Testis (tissue), 2 donors: ENCODE measurements at regions not wholly inside any gene's neighbourhood (a gene's known extent, or its start where the extent isn't known, plus 50 kb on each side); places are given as distances from the start of the nearest gene placed in this dataset.
"Not testable (repeated sequence)": the region's sequence is repeated elsewhere in the genome, so short reads cannot be mapped to it uniquely, and the experiment has no call there.

Experiments used
- DNase-seq: peaks from one replicate; pipeline ENCODE4 v3.0.0-alpha.2; 2019
- H3K27ac ChIP-seq, 2 donors: fragments of 200-600 bp; sonication (generic); one replicate each; pipeline ENCODE4 v1.5.1; 2019
- H3K27me3 ChIP-seq: fragments of 200-600 bp; sonication (generic); one replicate; pipeline ENCODE4 v1.5.1; 2019
- H3K36me3 ChIP-seq: fragments of 200-600 bp; sonication (generic); one replicate; pipeline ENCODE4 v1.5.1; 2017; ENCODE audit warnings: low read depth; ENCODE audit errors: missing control alignments
- H3K4me1 ChIP-seq: fragments of 200-600 bp; sonication (generic); one replicate; pipeline ENCODE4 v1.5.1; 2019
- H3K4me3 ChIP-seq, 2 donors: fragments of 200-600 bp; sonication (generic); one replicate each; pipeline ENCODE4 v1.5.1; 2017 to 2019
- H3K9me3 ChIP-seq: fragments of 200-600 bp; sonication (generic); one replicate; pipeline ENCODE4 v1.5.1; 2017
- POLR2A ChIP-seq: fragments of 450-650 bp; IDR thresholded peaks from one replicate; pipeline ENCODE4 v1.6.1; 2017; ENCODE audit warnings: antibody characterized with exemption, mild to moderate bottlenecking, moderate library complexity
- WGBS, 2 donors: methylation state at CpG; one replicate each; pipeline ENCODE4 v1.1.5; 2018; 5-methylcytosine and 5-hydroxymethylcytosine counted together
- intact Hi-C: fragments of 100-400 bp; cut with DNase I; formaldehyde crosslinking; loops from one replicate; pipeline ENCODE4 v1.15.1; 2023; ENCODE audit warnings: low total_unique reads
- TF ChIP-seq, protein P1 (sequence below), 3 experiments: fragments of 450-650 bp in 2 of 3; fragments of 200-600 bp in 1 of 3; sonication (generic) in 1 of 3; IDR thresholded peaks; one replicate each; pipeline ENCODE4 v1.5.1; 2016 to 2019; ENCODE audit warnings: antibody characterized with exemption in 3 of 3, mild to moderate bottlenecking in 2 of 3, moderate library complexity in 1 of 3

DNA sequence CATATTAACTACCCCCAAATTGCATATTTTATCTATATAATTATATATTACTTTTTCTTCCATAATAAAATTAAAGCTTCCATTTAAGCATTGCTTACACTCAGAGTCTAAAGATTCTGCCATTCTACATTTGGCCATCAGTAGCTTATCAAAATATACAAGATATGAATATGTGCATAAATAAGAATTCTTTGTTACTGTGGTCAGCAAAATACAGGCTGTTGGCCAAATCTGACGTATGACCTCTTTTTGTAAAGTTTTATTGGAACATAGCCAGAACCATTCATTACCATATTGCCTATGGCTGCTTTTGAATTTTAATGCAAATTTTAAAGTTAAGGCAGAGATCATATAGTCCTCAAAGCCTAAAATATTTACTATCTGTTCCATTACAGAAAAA is 643.9 kb upstream of the VRK2 start:
- no peak for DNase-seq
- Histone ChIP-seq H3K27ac (no peak overlapping the region), H3K36me3 (no peaks in the 10 kb centered on the region), H3K9me3 (no peaks in the 10 kb centered on the region), H3K27me3 (no peaks in the 10 kb centered on the region), H3K4me1 (no peaks in the 10 kb centered on the region), H3K4me3 (no peak overlapping the region)
- TF ChIP-seq, protein P1, sequence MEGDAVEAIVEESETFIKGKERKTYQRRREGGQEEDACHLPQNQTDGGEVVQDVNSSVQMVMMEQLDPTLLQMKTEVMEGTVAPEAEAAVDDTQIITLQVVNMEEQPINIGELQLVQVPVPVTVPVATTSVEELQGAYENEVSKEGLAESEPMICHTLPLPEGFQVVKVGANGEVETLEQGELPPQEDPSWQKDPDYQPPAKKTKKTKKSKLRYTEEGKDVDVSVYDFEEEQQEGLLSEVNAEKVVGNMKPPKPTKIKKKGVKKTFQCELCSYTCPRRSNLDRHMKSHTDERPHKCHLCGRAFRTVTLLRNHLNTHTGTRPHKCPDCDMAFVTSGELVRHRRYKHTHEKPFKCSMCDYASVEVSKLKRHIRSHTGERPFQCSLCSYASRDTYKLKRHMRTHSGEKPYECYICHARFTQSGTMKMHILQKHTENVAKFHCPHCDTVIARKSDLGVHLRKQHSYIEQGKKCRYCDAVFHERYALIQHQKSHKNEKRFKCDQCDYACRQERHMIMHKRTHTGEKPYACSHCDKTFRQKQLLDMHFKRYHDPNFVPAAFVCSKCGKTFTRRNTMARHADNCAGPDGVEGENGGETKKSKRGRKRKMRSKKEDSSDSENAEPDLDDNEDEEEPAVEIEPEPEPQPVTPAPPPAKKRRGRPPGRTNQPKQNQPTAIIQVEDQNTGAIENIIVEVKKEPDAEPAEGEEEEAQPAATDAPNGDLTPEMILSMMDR (IDR thresholded peaks at IDR 0.05), result no peak
- no peak for TF ChIP-seq POLR2A
- 29 to 52% methylated on average over 1 of the region's 1 CpG for WGBS, 2 donors
- intact Hi-C loops, result no loop called here

DNA sequence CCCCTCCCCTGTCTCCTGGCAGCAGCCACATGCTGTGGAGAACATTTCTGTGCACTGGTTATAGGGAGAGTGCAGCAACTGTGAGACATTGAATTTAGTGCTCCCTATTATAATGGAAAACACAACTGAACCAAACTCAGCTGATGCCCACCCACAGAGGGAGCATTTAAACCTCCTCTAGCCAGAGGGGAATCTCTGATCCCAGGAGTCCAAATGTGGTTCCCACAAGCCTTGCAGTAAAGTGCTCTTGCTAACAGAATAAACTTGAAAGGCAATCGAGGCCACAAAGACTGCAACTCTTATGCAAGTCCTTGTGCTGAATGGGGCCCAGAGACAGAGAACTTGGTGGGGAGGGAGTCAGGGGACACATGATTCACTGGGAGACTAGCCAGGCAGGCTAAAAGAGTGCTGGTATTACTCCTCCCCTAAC is 638.8 kb upstream of the VRK2 start:
- no peak for TF ChIP-seq POLR2A
- TF ChIP-seq, protein P1 (IDR thresholded peaks at IDR 0.05), result no peak
- H3K4me3 ChIP-seq, result no peak overlapping the region
- H3K9me3 ChIP-seq, result no peaks in the 10 kb centered on the region
- intact Hi-C loops, result no loop called here
- H3K27me3 ChIP-seq, result no peaks in the 10 kb centered on the region
- 72 to 75% methylated on average over 1 of the region's 1 CpG for WGBS, 2 donors
- no peaks in the 10 kb centered on the region for H3K4me1 ChIP-seq
- H3K36me3 ChIP-seq, result no peaks in the 10 kb centered on the region
- DNase-seq, result no peak
- H3K27ac ChIP-seq, result no peak overlapping the region

DNA sequence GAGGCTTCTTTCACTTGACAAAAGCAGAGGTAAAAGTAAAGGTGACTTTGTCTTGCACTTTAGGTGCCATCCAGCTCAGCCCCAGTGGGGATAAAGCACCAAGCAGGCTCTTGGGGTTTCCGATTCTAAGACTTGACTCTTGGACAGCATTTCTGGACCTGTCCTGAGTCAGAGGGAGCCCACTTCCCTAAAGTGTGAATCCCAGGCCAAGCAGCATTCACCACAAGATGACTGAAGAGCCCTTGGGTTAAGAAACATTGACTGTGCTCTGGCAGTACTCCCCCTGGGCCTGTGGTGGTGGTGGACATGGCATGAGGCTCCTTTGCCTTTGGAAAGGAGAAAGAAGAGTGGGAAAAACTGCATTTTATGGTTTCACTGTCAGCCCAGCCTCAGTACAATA is 638.0 kb upstream of the VRK2 start:
- TF ChIP-seq, protein P1 (IDR thresholded peaks at IDR 0.05), result no peak
- no peak for TF ChIP-seq POLR2A
- Histone ChIP-seq H3K27ac (no peak overlapping the region), H3K4me1 (no peaks in the 10 kb centered on the region), H3K4me3 (no peak overlapping the region), H3K27me3 (no peaks in the 10 kb centered on the region), H3K9me3 (no peaks in the 10 kb centered on the region), H3K36me3 (no peaks in the 10 kb centered on the region)
- WGBS, 2 donors, result 95 to 100% methylated on average over 1 of the region's 1 CpG
- intact Hi-C loops, result no loop called here
- no peak for DNase-seq

DNA sequence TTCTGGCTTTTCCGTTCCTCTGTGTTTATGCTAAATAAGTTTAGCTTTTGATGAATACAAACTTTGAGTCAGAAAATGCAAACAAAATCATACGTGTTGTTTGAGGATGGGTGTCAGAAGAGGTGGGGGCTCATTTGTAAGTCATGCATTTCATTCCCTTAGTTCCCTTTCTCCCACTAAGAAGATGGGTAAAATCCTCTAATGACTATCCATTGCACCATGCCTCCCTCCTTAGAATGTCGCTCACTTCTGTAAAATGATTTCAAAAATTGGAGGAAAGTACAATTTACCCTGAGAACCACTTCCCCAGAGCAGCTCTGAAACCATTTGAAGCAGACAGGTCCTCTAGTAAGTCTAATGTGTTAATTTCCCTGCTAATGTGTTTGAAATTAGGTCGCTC is 629.6 kb upstream of the VRK2 start:
- WGBS, 2 donors, result 85 to 87% methylated on average over 4 of the region's 4 CpGs
- Histone ChIP-seq H3K4me1 (no peaks in the 10 kb centered on the region), H3K9me3 (no peaks in the 10 kb centered on the region), H3K27me3 (no peaks in the 10 kb centered on the region), H3K4me3 (no peak overlapping the region), H3K36me3 (no peaks in the 10 kb centered on the region), H3K27ac (no peak overlapping the region)
- TF ChIP-seq, protein P1 (IDR thresholded peaks at IDR 0.05), result no peak
- TF ChIP-seq POLR2A, result no peak
- intact Hi-C loops, result no loop called here
- no peak for DNase-seq

DNA sequence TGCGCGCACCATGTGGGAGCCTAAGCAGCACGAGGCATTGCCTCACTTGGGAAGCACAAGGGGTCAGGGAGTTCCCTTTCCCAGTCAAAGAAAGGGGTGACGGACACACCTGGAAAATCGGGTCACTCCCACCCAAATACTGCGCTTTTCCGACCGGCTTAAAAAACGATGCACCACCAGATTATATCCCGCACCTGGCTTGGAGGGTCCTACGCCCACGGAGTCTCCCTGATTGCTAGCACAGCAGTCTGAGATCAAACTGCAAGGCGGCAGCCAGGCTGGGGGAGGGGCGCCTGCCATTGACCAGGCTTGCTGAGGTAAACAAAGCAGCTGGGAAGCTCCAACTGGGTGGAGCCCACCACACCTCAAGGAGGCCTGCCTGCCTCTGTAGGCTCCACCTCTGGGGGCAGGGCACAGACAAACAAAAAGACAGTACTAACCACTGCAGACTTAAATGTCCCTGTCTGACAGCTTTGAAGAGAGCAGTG is 627.7 kb upstream of the VRK2 start:
- H3K27ac ChIP-seq, intact Hi-C loops, H3K4me1 ChIP-seq, H3K4me3 ChIP-seq, H3K36me3 ChIP-seq, H3K9me3 ChIP-seq, H3K27me3 ChIP-seq, DNase-seq: not testable (repeated sequence)
- 80% methylated on average over 6 to 14 of the region's 14 CpGs for WGBS, 2 donors
